Smooth muscle cell (in vitro differentiated cells): ENCODE measurements at regions not wholly inside any gene's neighbourhood (a gene's known extent, or its start where the extent isn't known, plus 50 kb on each side); places are given as distances from the start of the nearest gene placed in this dataset.

Experiments used
- DNase-seq: peaks from one replicate; lab custom pipeline; 2025; ENCODE audit not compliant: unreplicated experiment; lab: John Stamatoyannopoulos, UW
- H2AFZ ChIP-seq: fragments of 200-600 bp; sonication (generic); 2 replicates; pipeline ENCODE4 v1.6.0; 2016; ENCODE audit warnings: antibody characterized with exemption, low read depth, mild to moderate bottlenecking
- H3F3A ChIP-seq: fragments of 200-600 bp; sonication (generic); 2 replicates; pipeline ENCODE4 v1.6.0; 2017; ENCODE audit warnings: antibody characterized with exemption, low read depth
- H3K27ac ChIP-seq: fragments of 200-600 bp; sonication (generic); 2 replicates; pipeline ENCODE4 v1.5.1; 2016; ENCODE audit warnings: low read depth, mild to moderate bottlenecking
- H3K27me3 ChIP-seq: fragments of 200-600 bp; sonication (generic); 2 replicates; pipeline ENCODE4 v1.6.1; 2016; ENCODE audit warnings: low read depth, mild to moderate bottlenecking
- H3K36me3 ChIP-seq: fragments of 200-600 bp; sonication (generic); 2 replicates; pipeline ENCODE4 v1.5.1; 2016; ENCODE audit warnings: low read depth
- H3K4me1 ChIP-seq: fragments of 200-600 bp; sonication (generic); 2 replicates; pipeline ENCODE4 v1.5.1; 2016; ENCODE audit warnings: low read depth
- H3K4me2 ChIP-seq: fragments of 200-600 bp; sonication (generic); 2 replicates; pipeline ENCODE4 v1.6.0; 2016; ENCODE audit warnings: mild to moderate bottlenecking
- H3K4me3 ChIP-seq: fragments of 200-600 bp; sonication (generic); 2 replicates; pipeline ENCODE4 v1.5.1; 2016; ENCODE audit warnings: mild to moderate bottlenecking
- H3K79me2 ChIP-seq: fragments of 200-600 bp; sonication (generic); 2 replicates; pipeline ENCODE4 v1.6.0; 2016; ENCODE audit warnings: low read depth, mild to moderate bottlenecking
- H3K9ac ChIP-seq: fragments of 200-600 bp; sonication (generic); 2 replicates; pipeline ENCODE4 v1.6.0; 2016; ENCODE audit warnings: low read depth
- H3K9me3 ChIP-seq: fragments of 200-600 bp; sonication (generic); replicated peaks from 2 replicates; pipeline ENCODE4 v1.5.1; 2016; ENCODE audit warnings: low read depth
- H4K20me1 ChIP-seq: fragments of 200-600 bp; sonication (generic); 2 replicates; pipeline ENCODE4 v1.6.0; 2016; ENCODE audit warnings: low read depth
- WGBS: methylation state at CpG from one replicate; pipeline ENCODE4 v1.1.7; 2016; ENCODE audit warnings: low lambda C conversion rate; 5-methylcytosine and 5-hydroxymethylcytosine counted together
- TF ChIP-seq, protein P1 (sequence below): fragments of 200-600 bp; sonication (generic); IDR thresholded peaks from 2 replicates; pipeline ENCODE4 v1.5.1; 2017; ENCODE audit warnings: borderline replicate concordance, mild to moderate bottlenecking, antibody characterized with exemption; ENCODE audit not compliant: insufficient read depth, poor library complexity, severe bottlenecking

DNA sequence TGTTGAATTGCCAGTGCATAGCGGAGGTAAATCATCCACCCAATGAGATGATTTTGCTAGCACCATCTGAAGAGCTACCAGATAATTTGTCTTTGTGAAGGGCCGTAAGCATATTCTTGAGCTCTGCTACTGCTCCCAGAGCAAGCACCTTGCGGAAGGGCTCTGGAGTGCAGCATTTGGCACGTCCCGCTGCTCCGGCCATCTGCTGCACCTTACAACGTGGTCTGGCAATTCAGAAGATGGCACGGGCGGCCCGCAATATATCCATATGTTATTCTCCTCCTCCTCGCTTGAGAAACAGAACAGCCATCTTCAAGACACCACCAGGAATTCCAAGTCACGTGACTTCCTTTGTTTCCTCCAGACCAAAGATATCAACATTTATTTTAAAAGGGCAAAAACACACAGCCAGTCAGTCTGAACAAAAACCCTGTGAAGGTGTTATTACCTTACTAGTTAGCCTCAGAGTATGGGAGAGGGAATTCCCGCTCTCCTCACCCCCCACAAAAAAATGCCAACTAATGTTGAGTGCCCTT lies 1095.7 kb upstream of the TENM3 start:
- over 99% methylated on average over 13 of the region's 13 CpGs for WGBS

DNA sequence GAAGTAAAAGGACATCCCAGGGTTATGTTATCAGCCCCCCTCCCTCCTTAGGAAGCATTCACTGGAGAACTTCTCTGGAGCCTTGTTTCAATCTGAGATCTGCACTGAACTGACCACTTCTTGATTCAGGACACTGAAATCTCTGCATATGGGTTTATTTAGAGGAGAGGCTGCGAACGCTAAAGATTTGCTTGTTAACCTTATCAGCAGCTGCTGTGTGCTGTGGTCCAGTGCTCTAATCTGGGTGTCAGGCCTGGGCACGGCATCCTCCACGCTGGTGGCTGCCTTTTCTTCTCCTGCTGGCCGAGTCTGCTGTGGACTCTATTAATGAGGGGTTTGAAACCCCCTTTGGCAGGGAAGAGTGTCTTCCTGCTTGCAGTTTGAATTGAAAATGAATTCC lies 1094.7 kb upstream of the TENM3 start:
- no peak overlapping the region for H3K27ac ChIP-seq
- H3F3A ChIP-seq: no peaks in the 10 kb centered on the region

More for the DNA sequence above, 1095.7 kb upstream of the TENM3 start:
- H3K27me3 ChIP-seq: peaks cover 10% of the 10 kb centered on the region
- no peaks in the 10 kb centered on the region for H4K20me1 ChIP-seq
- no peaks in the 10 kb centered on the region for H3K79me2 ChIP-seq
- no peak overlapping the region for H3K4me3 ChIP-seq
- no peak overlapping the region for H3K4me2 ChIP-seq
- H3K9me3 ChIP-seq: no peaks in the 10 kb centered on the region
- H3K27ac ChIP-seq: no peak overlapping the region
- no peak overlapping the region for H3K9ac ChIP-seq
- H2AFZ ChIP-seq: no peak overlapping the region
- no peaks in the 10 kb centered on the region for H3K4me1 ChIP-seq
- TF ChIP-seq, protein P1, sequence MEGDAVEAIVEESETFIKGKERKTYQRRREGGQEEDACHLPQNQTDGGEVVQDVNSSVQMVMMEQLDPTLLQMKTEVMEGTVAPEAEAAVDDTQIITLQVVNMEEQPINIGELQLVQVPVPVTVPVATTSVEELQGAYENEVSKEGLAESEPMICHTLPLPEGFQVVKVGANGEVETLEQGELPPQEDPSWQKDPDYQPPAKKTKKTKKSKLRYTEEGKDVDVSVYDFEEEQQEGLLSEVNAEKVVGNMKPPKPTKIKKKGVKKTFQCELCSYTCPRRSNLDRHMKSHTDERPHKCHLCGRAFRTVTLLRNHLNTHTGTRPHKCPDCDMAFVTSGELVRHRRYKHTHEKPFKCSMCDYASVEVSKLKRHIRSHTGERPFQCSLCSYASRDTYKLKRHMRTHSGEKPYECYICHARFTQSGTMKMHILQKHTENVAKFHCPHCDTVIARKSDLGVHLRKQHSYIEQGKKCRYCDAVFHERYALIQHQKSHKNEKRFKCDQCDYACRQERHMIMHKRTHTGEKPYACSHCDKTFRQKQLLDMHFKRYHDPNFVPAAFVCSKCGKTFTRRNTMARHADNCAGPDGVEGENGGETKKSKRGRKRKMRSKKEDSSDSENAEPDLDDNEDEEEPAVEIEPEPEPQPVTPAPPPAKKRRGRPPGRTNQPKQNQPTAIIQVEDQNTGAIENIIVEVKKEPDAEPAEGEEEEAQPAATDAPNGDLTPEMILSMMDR: no peak
- no peak for DNase-seq
- H3K36me3 ChIP-seq: no peaks in the 10 kb centered on the region
- no peaks in the 10 kb centered on the region for H3F3A ChIP-seq

DNA sequence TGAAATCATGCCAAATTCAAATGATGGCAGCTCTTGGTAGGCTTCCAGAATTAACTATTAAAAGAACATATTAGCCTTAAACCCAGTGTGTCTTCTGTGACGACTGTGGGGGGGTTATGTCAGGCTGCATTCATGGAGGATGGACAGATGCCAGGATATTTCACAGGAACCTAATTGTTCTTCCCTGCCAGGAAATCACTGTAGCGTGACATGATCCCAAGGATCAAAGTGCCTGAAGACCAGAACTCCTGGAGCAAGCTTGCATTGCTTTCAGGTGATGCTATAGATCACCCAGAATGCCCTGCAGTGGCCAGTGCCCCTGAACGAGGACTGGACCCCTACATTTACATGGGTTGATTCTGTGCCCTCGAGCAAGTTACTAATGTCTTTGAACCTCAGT lies 1093.0 kb upstream of the TENM3 start:
- WGBS: 82% methylated on average over 4 of the region's 4 CpGs
- Histone ChIP-seq H3K4me1 (no peaks in the 10 kb centered on the region), H3K79me2 (no peaks in the 10 kb centered on the region), H3K27ac (no peak overlapping the region), H4K20me1 (no peaks in the 10 kb centered on the region), H3K4me3 (no peak overlapping the region), H2AFZ (no peak overlapping the region), H3F3A (no peaks in the 10 kb centered on the region), H3K4me2 (no peak overlapping the region), H3K9me3 (no peaks in the 10 kb centered on the region), H3K36me3 (no peaks in the 10 kb centered on the region), H3K9ac (no peak overlapping the region), H3K27me3 (peaks cover 4% of the 10 kb centered on the region)
- TF ChIP-seq, protein P1: no peak
- DNase-seq: no peak

More for the DNA sequence above, 1094.7 kb upstream of the TENM3 start:
- Histone ChIP-seq H3K4me1 (no peaks in the 10 kb centered on the region), H4K20me1 (no peaks in the 10 kb centered on the region), H2AFZ (peak overlapping the region; percentile 72), H3K27me3 (peaks cover 7% of the 10 kb centered on the region), H3K9ac (no peak overlapping the region), H3K9me3 (no peaks in the 10 kb centered on the region), H3K79me2 (no peaks in the 10 kb centered on the region), H3K36me3 (no peaks in the 10 kb centered on the region), H3K4me3 (no peak overlapping the region), H3K4me2 (no peak overlapping the region)
- WGBS: 24% methylated on average over 5 of the region's 5 CpGs
- DNase-seq: no peak
- TF ChIP-seq, protein P1: no peak

DNA sequence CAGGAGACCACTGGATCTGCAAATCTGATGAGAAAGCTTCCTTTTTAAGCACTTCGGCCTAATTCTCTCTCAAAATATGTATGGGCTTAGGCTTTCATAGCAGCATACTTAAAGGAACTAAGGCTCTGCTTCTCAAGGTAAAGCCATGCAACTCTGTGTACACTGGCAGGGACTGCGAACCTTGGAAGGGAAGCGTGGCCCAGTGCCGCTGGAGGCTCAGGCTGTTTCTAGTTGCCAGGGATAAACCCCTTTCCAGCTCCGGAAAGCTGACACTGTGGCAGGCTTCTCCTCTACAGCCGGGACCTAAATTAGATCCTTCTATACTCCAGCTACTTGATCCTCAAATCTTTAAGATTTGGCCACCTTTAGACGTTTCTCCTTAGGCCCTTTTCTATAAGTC lies 1091.3 kb upstream of the TENM3 start:
- no peaks in the 10 kb centered on the region for H3F3A ChIP-seq
- TF ChIP-seq, protein P1: no peak
- 84% methylated on average over 7 of the region's 7 CpGs for WGBS

More for the DNA sequence above, 1091.3 kb upstream of the TENM3 start:
- no peak overlapping the region for H3K4me2 ChIP-seq
- H3K9ac ChIP-seq: no peak overlapping the region
- H3K4me1 ChIP-seq: no peaks in the 10 kb centered on the region
- H3K4me3 ChIP-seq: no peak overlapping the region
- no peak overlapping the region for H3K27ac ChIP-seq
- no peaks in the 10 kb centered on the region for H3K79me2 ChIP-seq
- DNase-seq: no peak
- peaks cover 4% of the 10 kb centered on the region for H3K27me3 ChIP-seq
- no peaks in the 10 kb centered on the region for H4K20me1 ChIP-seq
- no peak overlapping the region for H2AFZ ChIP-seq
- H3K36me3 ChIP-seq: no peaks in the 10 kb centered on the region
- H3K9me3 ChIP-seq: no peaks in the 10 kb centered on the region
